ENCODE measurements at regions not wholly inside any gene's neighbourhood (a gene's known extent, or its start where the extent isn't known, plus 50 kb on each side); places are given as distances from the start of the nearest gene placed in this dataset.

DNA sequence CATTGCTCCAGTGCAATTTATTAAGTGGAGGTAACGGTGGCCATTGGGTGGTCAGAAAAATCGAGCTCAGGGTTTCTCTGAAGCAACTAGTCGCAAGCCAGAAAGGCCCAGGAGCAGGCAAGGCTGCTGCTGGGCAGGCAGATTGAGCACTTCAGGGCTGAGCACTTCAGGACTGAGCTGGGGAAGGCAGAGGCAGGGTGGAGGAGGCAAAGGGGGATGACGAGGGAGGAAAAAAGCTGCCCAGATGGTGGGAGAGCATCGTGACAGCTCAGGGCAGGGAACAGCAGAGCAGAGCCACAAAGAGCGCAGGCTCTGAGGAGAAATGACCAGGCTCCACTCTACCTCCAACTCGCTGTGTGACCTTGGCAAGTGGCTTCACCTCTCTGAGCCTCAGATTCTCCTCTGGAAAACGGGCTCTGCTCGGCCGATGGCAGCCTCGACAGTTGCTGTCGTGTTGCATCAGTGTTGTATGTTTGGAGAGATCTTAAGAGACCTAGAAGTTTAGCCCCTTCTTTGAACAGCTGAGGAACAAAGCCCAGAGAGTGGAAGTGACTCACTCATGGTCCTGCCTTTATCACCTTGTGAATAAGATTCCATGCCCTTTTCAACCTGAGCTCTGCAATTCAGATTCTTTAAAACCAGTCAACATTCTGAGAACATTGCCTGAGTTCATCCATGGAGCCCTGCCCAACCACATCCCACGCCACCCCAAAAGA is 141.4 kb downstream of the SYF2 start:
- H4K8ac ChIP-seq (replicated peaks; ENCODE audit: insufficient read length, low read depth, low read length) = no peak overlapping the region
- no peaks in the 10 kb centered on the region for H3K4me1 ChIP-seq (ENCODE audit: insufficient read depth, low read length)
- H3K27ac ChIP-seq (ENCODE audit: insufficient read length, low read depth, low read length) = no peak overlapping the region
- Mint-ChIP-seq H3K27me3 (ENCODE audit: low read depth) (peaks cover 3% of the 10 kb centered on the region), H3K4me3 (no peak overlapping the region), H3K9me3 (peaks cover 0 to under 1% of the 10 kb centered on the region in 2 experiments; a peak in 2 of 5 replicates), H3K36me3 (ENCODE audit: insufficient read depth in 1 of 3, low read depth in 3 of 3) (no peaks in the 10 kb centered on the region; a peak in 1 of 7 replicates), H3K4me1 (peaks cover 7 to 17% of the 10 kb centered on the region in 2 experiments), H3K27ac (peak overlapping the region in 2 of 3 experiments; percentile 25 to 57; a peak in 4 of 7 replicates)
- WGBS (ENCODE audit: extremely low coverage, insufficient read length, low lambda C conversion rate) = no CpG with 5 or more reads among the region's 13 CpGs
- no peak overlapping the region for H2BK12ac ChIP-seq (ENCODE audit: insufficient read length, low read depth, low read length)
- H3K56ac ChIP-seq (ENCODE audit: insufficient read length, low read depth, low read length) = no peak overlapping the region
- H2BK15ac ChIP-seq (ENCODE audit: low read depth, low read length) = no peak overlapping the region
- H3K9ac ChIP-seq (ENCODE audit: extremely low read depth, insufficient read length, low read length) = no peak overlapping the region
- H4K5ac ChIP-seq (ENCODE audit: insufficient read length, low read depth, low read length) = no peak overlapping the region
- no peaks in the 10 kb centered on the region for H3K23me2 ChIP-seq (ENCODE audit: insufficient read length, low read depth, low read length, poor library complexity, severe bottlenecking)
- H2BK120ac ChIP-seq (ENCODE audit: low read depth, low read length, poor library complexity, severe bottlenecking) = no peak overlapping the region
- H3K4me2 ChIP-seq (ENCODE audit: insufficient read depth, insufficient read length, low read length) = no peak overlapping the region
- H4K20me1 ChIP-seq (ENCODE audit: control insufficient read depth, insufficient read depth, insufficient read length) = no peaks in the 10 kb centered on the region
- no peak overlapping the region for H2AK5ac ChIP-seq (ENCODE audit: insufficient read length, low read length)
- TF ChIP-seq, protein P1, sequence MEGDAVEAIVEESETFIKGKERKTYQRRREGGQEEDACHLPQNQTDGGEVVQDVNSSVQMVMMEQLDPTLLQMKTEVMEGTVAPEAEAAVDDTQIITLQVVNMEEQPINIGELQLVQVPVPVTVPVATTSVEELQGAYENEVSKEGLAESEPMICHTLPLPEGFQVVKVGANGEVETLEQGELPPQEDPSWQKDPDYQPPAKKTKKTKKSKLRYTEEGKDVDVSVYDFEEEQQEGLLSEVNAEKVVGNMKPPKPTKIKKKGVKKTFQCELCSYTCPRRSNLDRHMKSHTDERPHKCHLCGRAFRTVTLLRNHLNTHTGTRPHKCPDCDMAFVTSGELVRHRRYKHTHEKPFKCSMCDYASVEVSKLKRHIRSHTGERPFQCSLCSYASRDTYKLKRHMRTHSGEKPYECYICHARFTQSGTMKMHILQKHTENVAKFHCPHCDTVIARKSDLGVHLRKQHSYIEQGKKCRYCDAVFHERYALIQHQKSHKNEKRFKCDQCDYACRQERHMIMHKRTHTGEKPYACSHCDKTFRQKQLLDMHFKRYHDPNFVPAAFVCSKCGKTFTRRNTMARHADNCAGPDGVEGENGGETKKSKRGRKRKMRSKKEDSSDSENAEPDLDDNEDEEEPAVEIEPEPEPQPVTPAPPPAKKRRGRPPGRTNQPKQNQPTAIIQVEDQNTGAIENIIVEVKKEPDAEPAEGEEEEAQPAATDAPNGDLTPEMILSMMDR (conservative IDR thresholded peaks at IDR 0.05) = no peak
- no peak overlapping the region for H2AFZ ChIP-seq (ENCODE audit: low read length)
- H2BK5ac ChIP-seq (ENCODE audit: insufficient read length, low read length) = no peak overlapping the region
- no peak overlapping the region for H3K18ac ChIP-seq (ENCODE audit: insufficient read length, low read depth, low read length)
- H3K14ac ChIP-seq (ENCODE audit: insufficient read depth, low read length) = no peak overlapping the region
- no peak overlapping the region for H3K23ac ChIP-seq (ENCODE audit: insufficient read length, low read depth, low read length)
- H2BK20ac ChIP-seq (ENCODE audit: low read depth, low read length, poor library complexity, severe bottlenecking) = no peak overlapping the region
- no peaks in the 10 kb centered on the region for H3K79me2 ChIP-seq (ENCODE audit: insufficient read depth, low read length)
- no peaks in the 10 kb centered on the region for H3K79me1 ChIP-seq (ENCODE audit: insufficient read depth, low read depth, low read length, poor library complexity, severe bottlenecking)
- no peak for DNase-seq
- no peak overlapping the region for H3T11ph ChIP-seq (ENCODE audit: low read length)
- no peaks in the 10 kb centered on the region for H3K9me3 ChIP-seq (ENCODE audit: control insufficient read depth, low read depth, low read length)
- H3K27me3 ChIP-seq (ENCODE audit: insufficient read depth, low read length) = no peaks in the 10 kb centered on the region
- H4K91ac ChIP-seq (ENCODE audit: insufficient read length, low read depth, low read length) = no peak overlapping the region
- no peak overlapping the region for H3K4ac ChIP-seq (ENCODE audit: low read depth, low read length)

Measured in H9 (cell line).